PC-9 (cell line): ENCODE measurements at regions not wholly inside any gene's neighbourhood (a gene's known extent, or its start where the extent isn't known, plus 50 kb on each side); places are given as distances from the start of the nearest gene placed in this dataset.

ENCODE experiments used
- BruUV-seq: library from RNA; stranded (reverse); fragments of 400-500 nt; replicated peaks from 2 replicates; lab custom pipeline; 2021; lab: Mats Ljungman, UMichigan
- CTCF ChIA-PET: fragments of 300-600 bp; sonication (Branson Sonifier 250); formaldehyde crosslinking; loops from one replicate; lab custom pipeline; 2022; ENCODE audit warnings: antibody characterized with exemption; lab: Charles Lee
- POLR2A ChIA-PET: fragments of 300-600 bp; sonication (Branson Sonifier 250); formaldehyde crosslinking; loops from one replicate; lab custom pipeline; 2022; ENCODE audit warnings: antibody characterized with exemption; ENCODE audit not compliant: unreplicated experiment; lab: Charles Lee
- DNase-seq, 2 experiments: peaks; one replicate each; pipeline versions ENCODE4 v3.0.0 to v3.0.0-alpha.2; 2015 to 2022; ENCODE audit warnings: mixed read lengths in 1 of 2
- H2AFZ ChIP-seq: fragments of 200-600 bp; sonication (generic); 2 replicates; pipeline ENCODE4 v1.8.1; 2017; ENCODE audit warnings: antibody characterized with exemption
- H3F3A ChIP-seq: fragments of 200-600 bp; sonication (generic); 2 replicates; pipeline ENCODE4 v1.8.1; 2017; ENCODE audit warnings: antibody characterized with exemption, mild to moderate bottlenecking, low read depth; ENCODE audit not compliant: insufficient read depth
- H3K27ac ChIP-seq: fragments of 200-600 bp; sonication (generic); 2 replicates; pipeline ENCODE4 v1.6.1; 2016; ENCODE audit warnings: mixed run types
- H3K27me3 ChIP-seq: fragments of 200-600 bp; sonication (generic); 2 replicates; pipeline ENCODE4 v1.6.1; 2016; ENCODE audit warnings: low read depth, mixed run types; ENCODE audit not compliant: insufficient read depth
- H3K36me3 ChIP-seq: fragments of 200-600 bp; sonication (generic); 2 replicates; pipeline ENCODE4 v1.6.1; 2016; ENCODE audit warnings: low read depth, mixed run types
- H3K4me1 ChIP-seq: fragments of 200-600 bp; sonication (generic); replicated peaks from 2 replicates; pipeline ENCODE4 v1.6.1; 2016; ENCODE audit warnings: mixed run types; ENCODE audit not compliant: insufficient read depth
- H3K4me2 ChIP-seq: fragments of 200-600 bp; sonication (generic); 2 replicates; pipeline ENCODE4 v1.6.1; 2017; ENCODE audit warnings: mixed run types
- H3K4me3 ChIP-seq: fragments of 200-600 bp; sonication (generic); 2 replicates; pipeline ENCODE4 v1.6.1; 2016; ENCODE audit warnings: mixed run types
- H3K79me2 ChIP-seq: fragments of 200-600 bp; sonication (generic); 2 replicates; pipeline ENCODE4 v1.6.1; 2017; ENCODE audit warnings: low read depth, mixed run types
- H3K9me2 ChIP-seq: fragments of 200-600 bp; sonication (generic); 2 replicates; pipeline ENCODE4 v1.8.1; 2017; ENCODE audit warnings: mild to moderate bottlenecking; ENCODE audit not compliant: insufficient read depth
- H3K9me3 ChIP-seq: fragments of 200-600 bp; sonication (generic); 2 replicates; pipeline ENCODE4 v1.8.1; 2016; ENCODE audit warnings: low read depth; ENCODE audit not compliant: insufficient read depth
- H4K20me1 ChIP-seq: fragments of 200-600 bp; sonication (generic); 2 replicates; pipeline ENCODE4 v1.8.1; 2017; ENCODE audit not compliant: insufficient read depth
- EZH2 ChIP-seq: fragments of 200-600 bp; sonication (generic); IDR thresholded peaks from 2 replicates; pipeline ENCODE4 v1.8.0; 2017; ENCODE audit warnings: antibody characterized with exemption, low read depth
- intact Hi-C: fragments of 100-400 bp; cut with micrococcal nuclease; formaldehyde crosslinking; loops from one replicate; pipeline ENCODE4 v1.10.0; 2022; ENCODE audit not compliant: unreplicated experiment
- TF ChIP-seq, protein P1 (sequence below): fragments of 200-600 bp; sonication (generic); conservative IDR thresholded peaks from 2 replicates; pipeline ENCODE4 v1.6.1; 2017; ENCODE audit warnings: mixed run types, antibody characterized with exemption, mild to moderate bottlenecking, moderate library complexity

GRCh38 chr6:112774319-112774718 lies 427.2 kb downstream of the RFPL4B start:
- no peaks in the 10 kb centered on the region for H4K20me1 ChIP-seq
- no peak for DNase-seq
- no peaks in the 10 kb centered on the region for H3K36me3 ChIP-seq
- H2AFZ ChIP-seq, result no peak overlapping the region
- ChIA-PET POLR2A (no interaction called here), CTCF (no interaction called here)
- no peaks in the 10 kb centered on the region for H3K27me3 ChIP-seq
- intact Hi-C loops, result no loop called here
- H3K79me2 ChIP-seq, result no peaks in the 10 kb centered on the region
- H3K4me2 ChIP-seq, result no peak overlapping the region
- BruUV-seq, result no TSS peak
- H3K27ac ChIP-seq, result no peak overlapping the region
- no peaks in the 10 kb centered on the region for H3F3A ChIP-seq
- H3K4me1 ChIP-seq, result no peaks in the 10 kb centered on the region
- no peak for TF ChIP-seq EZH2
- TF ChIP-seq, protein P1, sequence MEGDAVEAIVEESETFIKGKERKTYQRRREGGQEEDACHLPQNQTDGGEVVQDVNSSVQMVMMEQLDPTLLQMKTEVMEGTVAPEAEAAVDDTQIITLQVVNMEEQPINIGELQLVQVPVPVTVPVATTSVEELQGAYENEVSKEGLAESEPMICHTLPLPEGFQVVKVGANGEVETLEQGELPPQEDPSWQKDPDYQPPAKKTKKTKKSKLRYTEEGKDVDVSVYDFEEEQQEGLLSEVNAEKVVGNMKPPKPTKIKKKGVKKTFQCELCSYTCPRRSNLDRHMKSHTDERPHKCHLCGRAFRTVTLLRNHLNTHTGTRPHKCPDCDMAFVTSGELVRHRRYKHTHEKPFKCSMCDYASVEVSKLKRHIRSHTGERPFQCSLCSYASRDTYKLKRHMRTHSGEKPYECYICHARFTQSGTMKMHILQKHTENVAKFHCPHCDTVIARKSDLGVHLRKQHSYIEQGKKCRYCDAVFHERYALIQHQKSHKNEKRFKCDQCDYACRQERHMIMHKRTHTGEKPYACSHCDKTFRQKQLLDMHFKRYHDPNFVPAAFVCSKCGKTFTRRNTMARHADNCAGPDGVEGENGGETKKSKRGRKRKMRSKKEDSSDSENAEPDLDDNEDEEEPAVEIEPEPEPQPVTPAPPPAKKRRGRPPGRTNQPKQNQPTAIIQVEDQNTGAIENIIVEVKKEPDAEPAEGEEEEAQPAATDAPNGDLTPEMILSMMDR, result no peak
- H3K4me3 ChIP-seq, result no peak overlapping the region
- no peaks in the 10 kb centered on the region for H3K9me3 ChIP-seq
- 0 out of 2 replicates have a peak, but pooled peaks cover 4% of the 10 kb centered on the region for H3K9me2 ChIP-seq

- Histone ChIP-seq H3K27ac (no peak overlapping the region), H3K27me3 (no peaks in the 10 kb centered on the region), H3K9me3 (no peaks in the 10 kb centered on the region), H3K4me2 (no peak overlapping the region), H3K36me3 (no peaks in the 10 kb centered on the region), H2AFZ (no peak overlapping the region), H3F3A (no peaks in the 10 kb centered on the region), H3K4me1 (no peaks in the 10 kb centered on the region), H4K20me1 (no peaks in the 10 kb centered on the region), H3K9me2 (peaks cover 8% of the 10 kb centered on the region; the same call in 1 of the 2 replicates), H3K79me2 (no peaks in the 10 kb centered on the region), H3K4me3 (no peak overlapping the region)
- ChIA-PET POLR2A (no interaction called here), CTCF (no interaction called here)
- DNase-seq, result peak; percentile 44 to 55
- intact Hi-C loops, result loop anchor here (1.0 to 2.0 kb wide), 5 partner anchors 342 to 1156 kb away; no protein-coding TSS in a partner anchor
- TF ChIP-seq, protein P1, result peak; percentile 82
- no peak for TF ChIP-seq EZH2
- no TSS peak for BruUV-seq
These were observed 433.5 kb downstream of the RFPL4B start for GRCh38 chr6:112780498-112781096.

GRCh38 chr6:112781241-112781640 lies 434.1 kb downstream of the RFPL4B start:
- no peaks in the 10 kb centered on the region for H3K79me2 ChIP-seq
- DNase-seq, result no peak
- intact Hi-C loops, result loop anchor here (2.0 kb wide), 1 partner anchor 634 kb away; no protein-coding TSS in a partner anchor
- H3K4me2 ChIP-seq, result no peak overlapping the region
- H3F3A ChIP-seq, result no peaks in the 10 kb centered on the region
- no peak overlapping the region for H3K4me3 ChIP-seq
- peaks cover 8% of the 10 kb centered on the region; the same call in 1 of the 2 replicates for H3K9me2 ChIP-seq
- POLR2A ChIA-PET, result interaction anchor here (0.6 kb wide), 1 partner anchor 780 kb away, joined by 4 read pairs; no protein-coding TSS in a partner anchor
- H2AFZ ChIP-seq, result no peak overlapping the region
- H3K27ac ChIP-seq, result no peak overlapping the region
- H3K9me3 ChIP-seq, result no peaks in the 10 kb centered on the region
- H3K4me1 ChIP-seq, result no peaks in the 10 kb centered on the region
- H3K36me3 ChIP-seq, result no peaks in the 10 kb centered on the region
- TF ChIP-seq EZH2, result no peak
- TF ChIP-seq, protein P1, result no peak
- CTCF ChIA-PET, result no interaction called here
- BruUV-seq, result no TSS peak
- H3K27me3 ChIP-seq, result no peaks in the 10 kb centered on the region
- H4K20me1 ChIP-seq, result no peaks in the 10 kb centered on the region
